ENCODE measurements at regions not wholly inside any gene's neighbourhood (a gene's known extent, or its start where the extent isn't known, plus 50 kb on each side); places are given as distances from the start of the nearest gene placed in this dataset.
A peak's percentile ranks its signal among the peaks of the same experiment; 100 is the strongest.

DNA sequence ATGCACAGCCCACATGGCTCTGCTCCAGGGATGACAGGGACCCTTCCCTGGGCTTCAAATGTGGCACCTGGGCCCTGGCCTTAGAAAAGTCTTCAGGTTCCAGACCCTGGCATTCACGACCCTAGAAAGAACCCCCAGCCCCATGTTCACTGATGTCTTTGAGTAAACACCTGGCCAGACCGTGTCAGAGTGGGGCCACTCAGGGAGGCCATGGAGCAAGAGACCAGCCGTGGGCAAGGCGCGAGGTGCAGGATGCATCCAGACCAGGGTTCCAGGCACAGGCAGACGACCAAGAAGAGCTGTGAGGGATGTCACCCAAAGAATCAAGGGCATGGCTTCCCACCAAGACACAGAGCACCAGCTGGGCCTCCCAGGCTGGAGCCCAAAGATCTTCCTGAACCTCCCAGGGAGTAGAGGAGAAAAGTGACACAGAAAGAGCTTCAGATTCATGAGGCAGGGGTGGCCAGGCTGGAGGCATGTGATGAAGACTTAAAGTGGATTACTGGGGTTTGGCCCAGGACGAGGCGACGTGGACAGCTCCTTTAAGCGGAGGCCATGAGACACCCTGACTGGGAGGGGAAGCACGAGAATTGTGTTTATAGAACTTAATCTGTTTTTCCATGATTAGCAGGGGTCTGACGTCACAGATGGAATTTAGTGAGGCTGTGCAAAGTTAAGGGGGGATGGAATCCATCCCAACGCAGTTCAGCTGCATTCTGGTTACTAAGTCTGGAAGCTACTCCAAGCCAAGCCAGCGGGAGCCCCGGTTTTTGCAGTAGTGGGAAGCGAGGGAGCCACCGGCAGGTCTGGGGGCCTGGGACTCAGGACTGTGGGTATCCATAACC lies 61.6 kb downstream of the ARL6IP4 start:
- no peak for FAIRE-seq
- POLR2A ChIA-PET (ENCODE audit: partially characterized antibody) = interaction anchor here (3.6 kb wide), 1 partner anchor 191 kb away, joined by 13 read pairs; the partner anchor contains the start of genes MPHOSPH9 and MTRFR

More for the DNA sequence above, 61.6 kb downstream of the ARL6IP4 start:
- no peaks in the 10 kb centered on the region; a peak in 1 of 7 replicates for H3K27me3 ChIP-seq (replicated peaks in 1 of 4; ENCODE audit: control insufficient read depth in 3 of 4, extremely low read depth in 1 of 4, insufficient read depth in 3 of 4, low read length in 3 of 4)
- no peak overlapping the region for H3K23ac ChIP-seq (ENCODE audit: insufficient read length)
- no peaks in the 10 kb centered on the region for H3K9me3 ChIP-seq (ENCODE audit: insufficient read depth in 2 of 2, low read depth in 1 of 2, low read length in 1 of 2)
- H3K4ac ChIP-seq (replicated peaks; ENCODE audit: insufficient read length, low read depth, low read length) = no peak overlapping the region
- no peak overlapping the region for H2AK5ac ChIP-seq (ENCODE audit: low read depth, low read length)
- H3K56ac ChIP-seq (replicated peaks; ENCODE audit: insufficient read length, low read depth, low read length) = no peak overlapping the region
- TF ChIP-seq, protein P1, sequence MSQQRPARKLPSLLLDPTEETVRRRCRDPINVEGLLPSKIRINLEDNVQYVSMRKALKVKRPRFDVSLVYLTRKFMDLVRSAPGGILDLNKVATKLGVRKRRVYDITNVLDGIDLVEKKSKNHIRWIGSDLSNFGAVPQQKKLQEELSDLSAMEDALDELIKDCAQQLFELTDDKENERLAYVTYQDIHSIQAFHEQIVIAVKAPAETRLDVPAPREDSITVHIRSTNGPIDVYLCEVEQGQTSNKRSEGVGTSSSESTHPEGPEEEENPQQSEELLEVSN (IDR thresholded peaks at IDR 0.05) = no peak
- TF ChIP-seq POU5F1 (IDR thresholded peaks at IDR 0.05; ENCODE audit: low read depth, low read length) (no peak), CEBPB (IDR thresholded peaks at IDR 0.05; ENCODE audit: low read depth, low read length) (no peak), ZNF274 (IDR thresholded peaks at IDR 0.05; ENCODE audit: borderline replicate concordance, extremely low read depth, low read length) (no peak), CBX5 (IDR thresholded peaks at IDR 0.05; ENCODE audit: low read depth, low read length) (no peak), HDAC2 (IDR thresholded peaks at IDR 0.05; ENCODE audit: borderline replicate concordance in 1 of 2, low read depth in 2 of 2, low read length in 2 of 2) (no peak), CHD2 (IDR thresholded peaks at IDR 0.05; ENCODE audit: low read length) (no peak), KDM1A (IDR thresholded peaks at IDR 0.05; ENCODE audit: borderline replicate concordance, low read length) (no peak), SP2 (IDR thresholded peaks at IDR 0.05; ENCODE audit: low read length) (no peak)
- no peak overlapping the region for H2BK120ac ChIP-seq (replicated peaks; ENCODE audit: low read depth, low read length)
- H2BK5ac ChIP-seq (ENCODE audit: low read depth, low read length) = no peak overlapping the region
- no peak for DNase-seq (ENCODE audit: low read depth in 1 of 2, low spot score in 2 of 2)
- no peak overlapping the region for H3K4me3 ChIP-seq (ENCODE audit: extremely low read depth in 1 of 4, insufficient read depth in 2 of 4, low read depth in 3 of 4, low read length in 4 of 4)
- H4K5ac ChIP-seq (ENCODE audit: insufficient read length, low read depth, low read length) = no peak overlapping the region
- H3K4me2 ChIP-seq (ENCODE audit: insufficient read depth in 1 of 2, low read depth in 2 of 2, low read length in 2 of 2) = no peak overlapping the region
- H3K36me3 ChIP-seq (ENCODE audit: control insufficient read depth in 2 of 4, insufficient read depth in 4 of 4, low read length in 3 of 4) = no peaks in the 10 kb centered on the region
- H3K27ac ChIP-seq (ENCODE audit: low read depth, low read length) = no peak overlapping the region
- CTCF ChIA-PET (ENCODE audit: partially characterized antibody) = interaction anchor here (0.8 to 6.6 kb wide), 18 partner anchors 9 to 196 kb away, joined by 3 to 63 read pairs (median 7); no protein-coding TSS in a partner anchor
- no peak overlapping the region for H2BK15ac ChIP-seq (ENCODE audit: low read length)
- H3K4me1 ChIP-seq (replicated peaks in 1 of 4; ENCODE audit: control insufficient read depth in 3 of 4, insufficient read depth in 4 of 4, low read length in 3 of 4) = no peaks in the 10 kb centered on the region; a peak in 1 of 7 replicates
- 87% methylated on average over 17 of the region's 17 CpGs; no CpG with 5 or more reads in 1 of the 2 experiments for WGBS, 2 experiments (ENCODE audit: extremely low coverage in 1 of 2, insufficient coverage in 1 of 2, insufficient read length in 1 of 2, insufficient replicate concordance in 2 of 2, low coverage in 1 of 2, low lambda C conversion rate in 2 of 2, missing lambda C conversion rate in 1 of 2)
- H3K18ac ChIP-seq (ENCODE audit: extremely low read depth, low read length) = no peak overlapping the region
- H3K79me2 ChIP-seq (ENCODE audit: control insufficient read depth in 1 of 2, insufficient read depth in 2 of 2, low read length in 2 of 2) = no peaks in the 10 kb centered on the region
- H3K79me1 ChIP-seq (ENCODE audit: low read depth, low read length) = no peaks in the 10 kb centered on the region
- H2AFZ ChIP-seq (ENCODE audit: low read length) = no peak overlapping the region
- no peak overlapping the region for H3K9ac ChIP-seq (replicated peaks in 1 of 4; ENCODE audit: extremely low read depth in 1 of 4, low read depth in 3 of 4, low read length in 3 of 4)
- H2BK20ac ChIP-seq (ENCODE audit: low read length) = no peak overlapping the region
- H2BK12ac ChIP-seq (ENCODE audit: low read depth, low read length) = no peak overlapping the region
- H3K14ac ChIP-seq (ENCODE audit: insufficient read length) = no peak overlapping the region
- no peaks in the 10 kb centered on the region for H4K20me1 ChIP-seq (replicated peaks in 1 of 2; ENCODE audit: control insufficient read depth in 1 of 2, insufficient read depth in 2 of 2, low read length in 2 of 2)
- no peak overlapping the region for H4K91ac ChIP-seq (replicated peaks; ENCODE audit: insufficient read length, low read length)
- peak overlapping the region; percentile 29; the same call in 1 of the 2 replicates for H4K8ac ChIP-seq (ENCODE audit: extremely low read depth, insufficient read depth, low read length)
- no peaks in the 10 kb centered on the region for H3K23me2 ChIP-seq (ENCODE audit: low read depth, low read length)
